ENCODE measurements at regions not wholly inside any gene's neighbourhood (a gene's known extent, or its start where the extent isn't known, plus 50 kb on each side); places are given as distances from the start of the nearest gene placed in this dataset.

GRCh38 chr7:101723835-101724234 lies 93.6 kb upstream of the CUX1 start:
- Histone ChIP-seq H3K27me3 (ENCODE audit: control insufficient read depth in 4 of 4, insufficient read depth in 4 of 4, low read length in 3 of 4) (no peaks in the 10 kb centered on the region), H3K4me1 (ENCODE audit: control insufficient read depth in 4 of 4, insufficient read depth in 4 of 4, low read length in 3 of 4) (no peaks in the 10 kb centered on the region), H3K9ac (ENCODE audit: low read depth in 1 of 2, low read length in 2 of 2) (no peak overlapping the region), H3K9me3 (ENCODE audit: control insufficient read depth in 4 of 4, low read length in 3 of 4) (peaks cover 0 to 5% (median 3%) of the 10 kb centered on the region in 4 donors), H3K27ac (ENCODE audit: low read depth in 1 of 2, low read length in 2 of 2) (no peak overlapping the region), H3K4me3 (ENCODE audit: low read depth in 1 of 3, low read length in 3 of 3) (no peak overlapping the region), H3K36me3 (ENCODE audit: control insufficient read depth in 4 of 4, insufficient read depth in 3 of 4, low read depth in 1 of 4, low read length in 3 of 4) (no peaks in the 10 kb centered on the region)
- DNase-seq (ENCODE audit: low spot score) = no peak
- TF ChIP-seq MAX (IDR thresholded peaks at IDR 0.05) (no peak), JUND (IDR thresholded peaks at IDR 0.05) (no peak), ATF3 (IDR thresholded peaks at IDR 0.05) (no peak), CTCF (IDR thresholded peaks at IDR 0.05; ENCODE audit: low read depth, low read length, missing input control) (no peak), RXRA (IDR thresholded peaks at IDR 0.05) (no peak), TAF1 (conservative IDR thresholded peaks at IDR 0.05) (no peak), FOXA2 (IDR thresholded peaks at IDR 0.05) (no peak), NR2F2 (IDR thresholded peaks at IDR 0.05) (no peak), EGR1 (IDR thresholded peaks at IDR 0.05; ENCODE audit: low read depth in 2 of 2) (no peak), REST (IDR thresholded peaks at IDR 0.05) (no peak), RAD21 (IDR thresholded peaks at IDR 0.05) (no peak), SP1 (IDR thresholded peaks at IDR 0.05) (no peak), HNF4G (IDR thresholded peaks at IDR 0.05) (no peak), HNF4A (conservative IDR thresholded peaks at IDR 0.05) (no peak), ZBTB33 (IDR thresholded peaks at IDR 0.05) (no peak), FOXA1 (IDR thresholded peaks at IDR 0.05) (no peak)
- 89% methylated on average over 1 of the region's 1 CpG for WGBS

- no peaks in the 10 kb centered on the region for H3K27me3 ChIP-seq (ENCODE audit: control insufficient read depth in 4 of 4, insufficient read depth in 4 of 4, low read length in 3 of 4)
- no peak for TF ChIP-seq HNF4A (conservative IDR thresholded peaks at IDR 0.05)
- no peak for TF ChIP-seq NR2F2 (IDR thresholded peaks at IDR 0.05)
- TF ChIP-seq CTCF (IDR thresholded peaks at IDR 0.05; ENCODE audit: low read depth, low read length, missing input control) = no peak
- no peak for TF ChIP-seq FOXA2 (IDR thresholded peaks at IDR 0.05)
- no peak for TF ChIP-seq GABPA (IDR thresholded peaks at IDR 0.05 in 1 of 2, conservative IDR thresholded peaks at IDR 0.05 in 1 of 2)
Measured at GRCh38 chr7:101724957-101725356, 92.5 kb upstream of the CUX1 start.

More at GRCh38 chr7:101724957-101725356, 92.5 kb upstream of the CUX1 start:
- Histone ChIP-seq H3K9ac (ENCODE audit: low read depth in 1 of 2, low read length in 2 of 2) (no peak overlapping the region), H3K4me1 (ENCODE audit: control insufficient read depth in 4 of 4, insufficient read depth in 4 of 4, low read length in 3 of 4) (no peaks in the 10 kb centered on the region), H3K27ac (ENCODE audit: low read depth in 1 of 2, low read length in 2 of 2) (no peak overlapping the region), H3K4me3 (ENCODE audit: low read depth in 1 of 3, low read length in 3 of 3) (no peak overlapping the region), H3K36me3 (ENCODE audit: control insufficient read depth in 4 of 4, insufficient read depth in 3 of 4, low read depth in 1 of 4, low read length in 3 of 4) (no peaks in the 10 kb centered on the region), H3K9me3 (ENCODE audit: control insufficient read depth in 4 of 4, low read length in 3 of 4) (peaks cover 0 to 5% (median 3%) of the 10 kb centered on the region in 4 donors)
- DNase-seq (ENCODE audit: low spot score) = no peak
- 87% methylated on average over 9 of the region's 9 CpGs for WGBS

Data from liver (tissue), 8 donors.